Left lung (tissue), 4 donors: ENCODE measurements at regions not wholly inside any gene's neighbourhood (a gene's known extent, or its start where the extent isn't known, plus 50 kb on each side); places are given as distances from the start of the nearest gene placed in this dataset.

ENCODE experiments used
- ATAC-seq: fragments of 200-7000 bp; cut with Tn5 transposase; one replicate; pipeline ENCODE4 v1.9.1; 2020; ENCODE audit warnings: moderate library complexity
- DNase-seq, 4 donors: peaks; one replicate each; pipeline ENCODE4 v3.0.0-alpha.2; 2013 to 2020
- H3K27ac ChIP-seq, 2 donors: fragments of 200-600 bp; sonication (generic) in 1 of 2; one replicate each; pipeline versions ENCODE4 v1.5.0 to v1.8.0; 2020 to 2021
- H3K27me3 ChIP-seq, 2 donors: fragments of 200-600 bp; sonication (generic) in 1 of 2; one replicate each; pipeline versions ENCODE4 v1.5.0 to v1.8.0; 2020 to 2021
- H3K36me3 ChIP-seq, 2 donors: fragments of 200-600 bp; sonication (generic) in 1 of 2; one replicate each; pipeline versions ENCODE4 v1.5.0 to v1.8.0; 2020 to 2021
- H3K4me1 ChIP-seq, 2 donors: fragments of 200-600 bp; one replicate each; pipeline ENCODE4 v1.8.0; 2021
- H3K4me3 ChIP-seq, 2 donors: fragments of 200-600 bp; sonication (generic) in 1 of 2; one replicate each; pipeline versions ENCODE4 v1.5.0 to v1.8.0; 2020 to 2021; ENCODE audit warnings: mild to moderate bottlenecking in 1 of 2
- H3K9me3 ChIP-seq, 2 donors: fragments of 200-600 bp; sonication (generic) in 1 of 2; one replicate each; pipeline versions ENCODE4 v1.5.0 to v1.8.0; 2020 to 2021
- intact Hi-C, 2 donors: fragments of 100-400 bp; cut with DNase I; formaldehyde crosslinking; loops; one replicate each; pipeline versions ENCODE4 v1.11.2 to v1.14.2; 2022
- TF ChIP-seq, protein P1 (sequence below), 2 donors: fragments of 200-600 bp; sonication (generic) in 1 of 2; IDR thresholded peaks; one replicate each; pipeline versions ENCODE4 v1.5.0 to v1.8.0; 2021; ENCODE audit warnings: antibody characterized with exemption in 2 of 2
- donor health status: DM: no; HTN: yes; CAD: no.
- donor health status: DM: no; HTN: no; CAD: no.

DNA sequence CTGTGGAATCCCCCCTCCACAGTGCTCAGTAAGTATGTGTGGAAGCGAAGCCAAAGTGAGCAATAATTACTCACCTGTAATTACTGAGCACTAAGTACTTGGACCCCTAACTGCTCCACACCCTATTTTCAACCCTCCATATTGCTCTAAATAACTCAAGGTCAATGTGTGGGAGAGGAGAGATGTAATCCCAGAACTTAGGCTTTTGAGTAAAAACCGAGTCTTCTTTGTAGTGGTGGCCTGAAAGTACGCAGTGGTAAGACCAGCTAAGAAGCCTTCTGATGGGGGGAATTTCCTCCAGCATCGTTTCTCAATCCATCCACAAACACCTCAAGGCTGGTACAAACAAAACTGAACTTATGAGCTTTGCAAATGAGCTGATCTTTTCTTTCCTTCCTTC is 551.6 kb downstream of the ZEB2 start:
- ATAC-seq (no peak), DNase-seq (no peak)
- TF ChIP-seq, protein P1, sequence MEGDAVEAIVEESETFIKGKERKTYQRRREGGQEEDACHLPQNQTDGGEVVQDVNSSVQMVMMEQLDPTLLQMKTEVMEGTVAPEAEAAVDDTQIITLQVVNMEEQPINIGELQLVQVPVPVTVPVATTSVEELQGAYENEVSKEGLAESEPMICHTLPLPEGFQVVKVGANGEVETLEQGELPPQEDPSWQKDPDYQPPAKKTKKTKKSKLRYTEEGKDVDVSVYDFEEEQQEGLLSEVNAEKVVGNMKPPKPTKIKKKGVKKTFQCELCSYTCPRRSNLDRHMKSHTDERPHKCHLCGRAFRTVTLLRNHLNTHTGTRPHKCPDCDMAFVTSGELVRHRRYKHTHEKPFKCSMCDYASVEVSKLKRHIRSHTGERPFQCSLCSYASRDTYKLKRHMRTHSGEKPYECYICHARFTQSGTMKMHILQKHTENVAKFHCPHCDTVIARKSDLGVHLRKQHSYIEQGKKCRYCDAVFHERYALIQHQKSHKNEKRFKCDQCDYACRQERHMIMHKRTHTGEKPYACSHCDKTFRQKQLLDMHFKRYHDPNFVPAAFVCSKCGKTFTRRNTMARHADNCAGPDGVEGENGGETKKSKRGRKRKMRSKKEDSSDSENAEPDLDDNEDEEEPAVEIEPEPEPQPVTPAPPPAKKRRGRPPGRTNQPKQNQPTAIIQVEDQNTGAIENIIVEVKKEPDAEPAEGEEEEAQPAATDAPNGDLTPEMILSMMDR (IDR thresholded peaks at IDR 0.05): no peak
- H3K9me3 ChIP-seq: no peaks in the 10 kb centered on the region
- H3K4me1 ChIP-seq: no peaks in the 10 kb centered on the region
- no peaks in the 10 kb centered on the region for H3K27me3 ChIP-seq
- H3K36me3 ChIP-seq: no peaks in the 10 kb centered on the region
- intact Hi-C loops: no loop called here
- no peak overlapping the region for H3K4me3 ChIP-seq
- H3K27ac ChIP-seq: no peak overlapping the region

DNA sequence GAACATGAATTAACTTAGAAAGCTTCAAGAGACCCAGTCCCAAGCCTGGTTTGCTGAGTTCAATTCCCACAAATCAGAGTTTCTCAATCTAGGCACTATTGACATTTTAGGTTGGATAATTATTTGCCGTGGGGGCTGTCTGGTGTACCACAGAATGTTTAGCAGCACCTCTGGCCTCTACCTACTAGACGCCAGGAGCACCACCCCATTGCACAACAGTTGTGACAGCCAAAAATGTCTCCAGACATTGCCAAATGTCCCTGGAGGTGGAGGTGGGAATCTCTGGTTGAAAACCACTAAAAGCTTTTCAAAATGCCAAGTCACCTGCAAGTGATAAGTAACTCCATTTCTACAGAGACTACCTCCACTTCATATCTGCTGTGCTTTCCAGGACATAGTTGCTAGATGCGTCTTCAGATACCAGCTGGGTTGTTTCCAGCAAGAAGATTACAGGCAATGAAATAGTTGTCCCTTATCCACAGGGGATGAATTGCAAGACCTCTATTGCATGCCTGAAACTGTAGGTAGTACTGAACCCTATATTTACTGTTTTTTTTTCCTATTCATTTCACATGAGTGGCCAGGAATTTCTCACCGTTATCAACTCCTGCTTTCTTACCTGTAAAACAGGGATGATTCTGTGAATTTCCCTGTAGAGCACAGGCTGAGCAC is 554.3 kb downstream of the ZEB2 start:
- intact Hi-C loops: no loop called here
- Histone ChIP-seq H3K4me1 (no peaks in the 10 kb centered on the region), H3K4me3 (no peak overlapping the region), H3K36me3 (no peaks in the 10 kb centered on the region), H3K27me3 (no peaks in the 10 kb centered on the region), H3K27ac (no peak overlapping the region), H3K9me3 (no peaks in the 10 kb centered on the region)
- DNase-seq: no peak
- ATAC-seq: no peak
- TF ChIP-seq, protein P1 (IDR thresholded peaks at IDR 0.05): no peak

DNA sequence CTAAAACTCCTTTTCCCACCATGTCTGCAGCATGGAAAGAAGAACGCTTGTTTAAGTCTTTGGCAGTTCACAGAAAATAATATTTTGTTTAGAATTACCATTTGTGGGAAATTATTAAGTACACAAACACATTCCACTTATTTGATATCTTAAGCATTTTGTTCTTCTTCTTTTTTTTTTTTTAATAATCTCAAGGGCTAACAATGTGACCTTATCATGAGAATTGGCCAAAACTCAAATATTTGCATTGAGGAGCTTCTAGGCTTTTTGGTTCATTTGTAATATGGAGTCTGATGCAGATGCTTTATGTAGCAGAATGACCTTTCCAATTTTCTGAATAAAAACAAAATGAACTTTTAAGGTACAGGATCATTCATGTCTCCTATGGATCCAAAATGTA is 555.0 kb downstream of the ZEB2 start:
- no peak for ATAC-seq
- TF ChIP-seq, protein P1 (IDR thresholded peaks at IDR 0.05): no peak
- DNase-seq: no peak
- intact Hi-C loops: no loop called here
- H3K27me3 ChIP-seq: no peaks in the 10 kb centered on the region
- H3K36me3 ChIP-seq: no peaks in the 10 kb centered on the region
- no peaks in the 10 kb centered on the region for H3K9me3 ChIP-seq
- H3K27ac ChIP-seq: no peak overlapping the region
- H3K4me1 ChIP-seq: no peaks in the 10 kb centered on the region
- no peak overlapping the region for H3K4me3 ChIP-seq

DNA sequence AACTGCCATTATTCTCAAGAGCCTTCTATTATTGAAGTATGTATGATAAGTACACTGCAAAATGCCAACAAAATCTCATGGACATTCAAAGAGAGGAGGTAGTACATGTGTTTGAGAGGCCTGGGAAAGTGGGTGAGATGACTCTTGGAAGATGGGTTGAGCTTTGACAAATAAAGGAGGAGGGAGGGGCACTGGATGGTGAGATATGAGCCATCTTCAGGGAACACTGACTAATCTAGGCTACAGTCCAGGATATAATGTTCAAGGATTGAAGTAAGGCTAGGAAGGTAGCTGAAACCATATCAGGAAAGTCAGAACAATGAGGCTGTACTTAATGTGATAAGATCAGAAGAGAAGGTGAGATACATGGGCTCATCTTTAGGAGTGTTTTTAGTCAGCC is 559.7 kb downstream of the ZEB2 start:
- Histone ChIP-seq H3K4me1 (no peaks in the 10 kb centered on the region), H3K27me3 (no peaks in the 10 kb centered on the region), H3K36me3 (no peaks in the 10 kb centered on the region), H3K27ac (no peak overlapping the region), H3K9me3 (no peaks in the 10 kb centered on the region), H3K4me3 (no peak overlapping the region)
- no peak for ATAC-seq
- TF ChIP-seq, protein P1 (IDR thresholded peaks at IDR 0.05): no peak
- no peak for DNase-seq
- intact Hi-C loops: no loop called here

DNA sequence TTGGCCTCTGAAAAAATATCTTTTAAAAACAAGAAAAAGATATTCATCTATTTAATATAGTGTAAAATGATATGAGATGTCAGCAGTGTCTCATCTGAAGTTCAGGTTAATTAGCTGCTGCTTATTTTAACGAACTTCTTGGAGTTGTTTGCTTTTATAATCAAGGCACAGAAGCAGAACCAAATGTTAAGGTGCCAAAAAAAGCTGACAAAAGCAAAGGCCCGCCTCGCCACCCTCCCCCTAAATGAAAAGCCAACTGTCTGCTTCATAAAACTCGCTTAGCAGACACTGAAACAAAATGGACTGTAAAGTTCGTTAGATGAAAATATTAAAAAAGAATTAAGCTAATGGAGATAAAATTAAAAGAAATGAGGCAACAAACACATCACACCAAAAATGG is 562.6 kb downstream of the ZEB2 start:
- Histone ChIP-seq H3K4me3 (no peak overlapping the region), H3K27me3 (no peaks in the 10 kb centered on the region), H3K9me3 (no peaks in the 10 kb centered on the region), H3K4me1 (peaks cover 0 to 3% of the 10 kb centered on the region in 2 donors), H3K27ac (no peak overlapping the region), H3K36me3 (no peaks in the 10 kb centered on the region)
- ATAC-seq (no peak), DNase-seq (no peak)
- intact Hi-C loops: no loop called here
- TF ChIP-seq, protein P1 (IDR thresholded peaks at IDR 0.05): no peak
